Adrenal gland (tissue), 5 donors: ENCODE measurements at regions not wholly inside any gene's neighbourhood (a gene's known extent, or its start where the extent isn't known, plus 50 kb on each side); places are given as distances from the start of the nearest gene placed in this dataset.

Experiments used
- POLR2A ChIP-seq, 2 donors: fragments of 450-650 bp; IDR thresholded peaks; one replicate each; pipeline ENCODE4 v1.6.1; 2017; ENCODE audit warnings: antibody characterized with exemption in 2 of 2, mild to moderate bottlenecking in 2 of 2, moderate library complexity in 1 of 2
- TF ChIP-seq, protein P1 (sequence below), 6 experiments: fragments of 450-650 bp in 4 of 6; fragments of 200-600 bp in 2 of 6; sonication (generic) in 1 of 6; IDR thresholded peaks; 1 replicate in 5 of 6; 2 replicates in 1 of 6; pipeline versions ENCODE4 v1.5.1 to v1.8.0; 2016 to 2021; ENCODE audit warnings: antibody characterized with exemption in 6 of 6, mild to moderate bottlenecking in 2 of 6, moderate library complexity in 1 of 6
- donor health status: DM: no; HTN: no; CAD: no.

DNA sequence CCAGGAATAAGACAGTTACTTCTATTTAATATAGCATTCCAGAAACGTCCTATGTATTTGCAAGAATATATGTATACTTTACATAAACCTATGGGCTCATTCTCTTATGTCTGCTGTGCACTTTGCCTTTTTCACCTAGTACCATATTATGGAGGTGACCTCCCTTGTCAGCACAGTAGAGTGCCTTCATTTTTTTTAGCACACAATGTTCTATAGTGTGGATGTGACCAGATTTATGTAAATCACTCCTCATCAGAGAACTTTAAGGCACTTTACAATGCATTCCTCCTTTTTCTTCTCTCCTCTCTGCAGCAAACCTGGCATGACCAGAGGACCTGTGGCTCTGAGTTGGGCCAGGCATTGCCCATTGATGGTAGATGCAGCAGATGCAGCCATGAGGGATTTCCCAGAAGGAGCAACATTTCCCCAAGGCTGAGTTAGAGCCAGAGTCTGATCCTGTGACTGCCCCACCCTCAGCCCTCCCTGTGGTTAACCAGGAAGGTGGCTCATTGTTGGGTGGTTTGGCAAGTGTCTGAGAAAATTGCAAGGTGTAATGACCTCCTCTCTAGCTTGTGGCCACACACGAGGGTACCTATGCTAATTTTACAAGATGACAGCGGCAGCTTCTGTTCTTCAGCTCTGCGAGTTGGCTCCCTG, 76.5 kb upstream of the DLX2 start:
- TF ChIP-seq, protein P1, sequence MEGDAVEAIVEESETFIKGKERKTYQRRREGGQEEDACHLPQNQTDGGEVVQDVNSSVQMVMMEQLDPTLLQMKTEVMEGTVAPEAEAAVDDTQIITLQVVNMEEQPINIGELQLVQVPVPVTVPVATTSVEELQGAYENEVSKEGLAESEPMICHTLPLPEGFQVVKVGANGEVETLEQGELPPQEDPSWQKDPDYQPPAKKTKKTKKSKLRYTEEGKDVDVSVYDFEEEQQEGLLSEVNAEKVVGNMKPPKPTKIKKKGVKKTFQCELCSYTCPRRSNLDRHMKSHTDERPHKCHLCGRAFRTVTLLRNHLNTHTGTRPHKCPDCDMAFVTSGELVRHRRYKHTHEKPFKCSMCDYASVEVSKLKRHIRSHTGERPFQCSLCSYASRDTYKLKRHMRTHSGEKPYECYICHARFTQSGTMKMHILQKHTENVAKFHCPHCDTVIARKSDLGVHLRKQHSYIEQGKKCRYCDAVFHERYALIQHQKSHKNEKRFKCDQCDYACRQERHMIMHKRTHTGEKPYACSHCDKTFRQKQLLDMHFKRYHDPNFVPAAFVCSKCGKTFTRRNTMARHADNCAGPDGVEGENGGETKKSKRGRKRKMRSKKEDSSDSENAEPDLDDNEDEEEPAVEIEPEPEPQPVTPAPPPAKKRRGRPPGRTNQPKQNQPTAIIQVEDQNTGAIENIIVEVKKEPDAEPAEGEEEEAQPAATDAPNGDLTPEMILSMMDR (IDR thresholded peaks at IDR 0.05): no peak
- TF ChIP-seq POLR2A (IDR thresholded peaks at IDR 0.05): no peak
